C4-2B (cell line): ENCODE measurements at regions not wholly inside any gene's neighbourhood (a gene's known extent, or its start where the extent isn't known, plus 50 kb on each side); places are given as distances from the start of the nearest gene placed in this dataset.

ENCODE experiments used
- CTCF ChIP-seq: fragments of 450-650 bp; conservative IDR thresholded peaks from 2 replicates; pipeline ENCODE4 v1.5.1; 2017; ENCODE audit warnings: mild to moderate bottlenecking
- ZFX ChIP-seq: fragments of 450-650 bp; IDR thresholded peaks from 2 replicates; pipeline ENCODE4 v1.6.1; 2017

GRCh38 chr6:90368601-90369000, 72.0 kb upstream of the BACH2 start:
- TF ChIP-seq CTCF (no peak), ZFX (no peak)
